BE2C (cell line): ENCODE measurements at regions not wholly inside any gene's neighbourhood (a gene's known extent, or its start where the extent isn't known, plus 50 kb on each side); places are given as distances from the start of the nearest gene placed in this dataset.

Experiments
- DNase-seq: peaks from one replicate; pipeline ENCODE4 v3.0.0-alpha.2; 2020
- H3K27me3 ChIP-seq: fragments of 250-450 bp; sonication (Bioruptor Pico); 2 replicates; pipeline ENCODE4 v1.5.1; 2020; ENCODE audit warnings: mild to moderate bottlenecking
- H3K36me3 ChIP-seq: fragments of 250-450 bp; sonication (Bioruptor Pico); 2 replicates; pipeline ENCODE4 v1.5.1; 2020; ENCODE audit warnings: mild to moderate bottlenecking
- H3K4me1 ChIP-seq: fragments of 250-450 bp; sonication (Bioruptor Pico); 2 replicates; pipeline ENCODE4 v1.5.1; 2020
- H3K4me3 ChIP-seq: 2 replicates; pipeline ENCODE4 v1.5.1; 2011; ENCODE audit warnings: low read depth, low read length
- H3K9me3 ChIP-seq: fragments of 250-450 bp; sonication (Bioruptor Pico); 2 replicates; pipeline ENCODE4 v1.5.1; 2020
- CTCF ChIP-seq: IDR thresholded peaks from 2 replicates; pipeline ENCODE4 v1.5.1; 2012; ENCODE audit warnings: mild to moderate bottlenecking, low read depth, low read length

- H3K4me1 ChIP-seq = no peaks in the 10 kb centered on the region
- DNase-seq = no peak
- TF ChIP-seq CTCF = no peak
- H3K36me3 ChIP-seq = no peaks in the 10 kb centered on the region
- H3K4me3 ChIP-seq = no peak overlapping the region
- H3K9me3 ChIP-seq = no peaks in the 10 kb centered on the region
- 0 out of 2 replicates have a peak, but pooled peaks cover 3% of the 10 kb centered on the region for H3K27me3 ChIP-seq
Observed at GRCh38 chr6:142676647-142677192, 268.3 kb downstream of the HIVEP2 start.

GRCh38 chr6:142679907-142680700 lies 264.9 kb downstream of the HIVEP2 start:
- DNase-seq = no peak

GRCh38 chr6:142681099-142681498 lies 263.9 kb downstream of the HIVEP2 start:
- DNase-seq = no peak
- no peak for TF ChIP-seq CTCF
- 0 out of 2 replicates have a peak, but pooled peaks cover 3% of the 10 kb centered on the region for H3K27me3 ChIP-seq
- H3K4me3 ChIP-seq = no peak overlapping the region
- H3K9me3 ChIP-seq = no peaks in the 10 kb centered on the region
- no peaks in the 10 kb centered on the region for H3K36me3 ChIP-seq
- no peaks in the 10 kb centered on the region for H3K4me1 ChIP-seq

More at GRCh38 chr6:142679907-142680700, 264.9 kb downstream of the HIVEP2 start:
- Histone ChIP-seq H3K36me3 (no peaks in the 10 kb centered on the region), H3K9me3 (no peaks in the 10 kb centered on the region), H3K27me3 (0 out of 2 replicates have a peak, but pooled peaks cover 3% of the 10 kb centered on the region), H3K4me3 (no peak overlapping the region), H3K4me1 (no peaks in the 10 kb centered on the region)
- TF ChIP-seq CTCF = no peak

- Histone ChIP-seq H3K9me3 (no peaks in the 10 kb centered on the region), H3K4me1 (no peaks in the 10 kb centered on the region), H3K4me3 (no peak overlapping the region), H3K36me3 (no peaks in the 10 kb centered on the region), H3K27me3 (0 out of 2 replicates have a peak, but pooled peaks cover 3% of the 10 kb centered on the region)
- no peak for TF ChIP-seq CTCF
- no peak for DNase-seq
Observed at GRCh38 chr6:142682985-142683384, 262.0 kb downstream of the HIVEP2 start.

- Histone ChIP-seq H3K27me3 (0 out of 2 replicates have a peak, but pooled peaks cover under 1% of the 10 kb centered on the region), H3K36me3 (no peaks in the 10 kb centered on the region), H3K4me1 (no peaks in the 10 kb centered on the region), H3K9me3 (no peaks in the 10 kb centered on the region), H3K4me3 (no peak overlapping the region)
- no peak for DNase-seq
- TF ChIP-seq CTCF = no peak
Observed at GRCh38 chr6:142683714-142684141, 261.2 kb downstream of the HIVEP2 start.

GRCh38 chr6:142684371-142684770 lies 260.6 kb downstream of the HIVEP2 start:
- Histone ChIP-seq H3K4me1 (no peaks in the 10 kb centered on the region), H3K4me3 (no peak overlapping the region), H3K27me3 (no peaks in the 10 kb centered on the region), H3K9me3 (no peaks in the 10 kb centered on the region), H3K36me3 (no peaks in the 10 kb centered on the region)
- DNase-seq = no peak
- TF ChIP-seq CTCF = no peak
